CD4-positive, alpha-beta T cell treated with Interleukin-4 for 1 hour (primary cell): ENCODE measurements at regions not wholly inside any gene's neighbourhood (a gene's known extent, or its start where the extent isn't known, plus 50 kb on each side); places are given as distances from the start of the nearest gene placed in this dataset.
A peak's percentile ranks its signal among the peaks of the same experiment; 100 is the strongest.
"Not testable (repeated sequence)": the region's sequence is repeated elsewhere in the genome, so short reads cannot be mapped to it uniquely, and the experiment has no call there.

ENCODE experiments used
- DNase-seq, 2 donors: peaks; one replicate each; pipeline ENCODE4 v3.0.0-alpha.2; 2020 to 2022

GRCh38 chr10:38364073-38364472, 269.9 kb downstream of the ZNF37A start:
- not testable (repeated sequence) for DNase-seq

GRCh38 chr10:38365917-38366316, 271.8 kb downstream of the ZNF37A start:
- peak; percentile 22 to 38 for DNase-seq

DNA sequence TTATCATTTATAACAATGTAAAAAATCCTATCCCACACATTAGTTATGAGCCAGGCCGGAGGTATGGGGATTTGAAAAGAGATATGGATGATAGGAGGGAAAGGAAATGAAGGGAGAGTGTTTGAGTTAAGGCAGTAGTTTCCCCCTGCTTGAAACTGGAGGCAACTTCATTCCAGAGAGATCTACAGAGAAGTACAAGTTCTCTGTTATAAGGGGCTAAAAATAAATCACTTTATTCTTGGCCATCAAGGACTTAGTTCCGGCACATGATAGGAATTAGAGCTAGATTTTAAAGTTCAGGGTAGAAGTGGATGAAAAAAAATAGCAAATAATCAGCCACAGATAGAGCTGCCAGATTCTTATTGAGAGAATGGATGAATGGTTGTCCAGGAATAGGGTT, 289.7 kb downstream of the ZNF37A start:
- not testable (repeated sequence) for DNase-seq

DNA sequence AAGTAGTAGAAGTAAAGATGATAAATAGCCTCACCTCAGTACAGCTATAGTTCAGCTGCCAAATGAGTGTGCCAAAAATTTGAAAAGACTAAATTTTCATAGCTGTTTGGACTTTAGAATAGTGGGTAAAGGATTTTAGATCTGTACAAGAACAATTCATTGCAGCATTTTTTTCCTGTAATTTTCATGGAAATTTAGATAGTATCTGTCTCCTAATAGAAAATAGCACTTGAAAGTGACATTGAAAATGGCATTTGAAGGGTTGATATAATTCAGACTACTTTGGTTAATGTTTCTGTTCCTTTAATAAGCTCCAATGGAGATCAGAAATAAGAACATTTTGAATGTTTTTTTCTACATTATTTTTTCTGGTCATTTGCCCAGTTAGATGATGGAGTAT, 292.7 kb downstream of the ZNF37A start:
- DNase-seq = not testable (repeated sequence)

- peak in 1 of 2 donors; percentile 69 for DNase-seq
These were observed 296.6 kb downstream of the ZNF37A start for GRCh38 chr10:38390725-38391124.

DNA sequence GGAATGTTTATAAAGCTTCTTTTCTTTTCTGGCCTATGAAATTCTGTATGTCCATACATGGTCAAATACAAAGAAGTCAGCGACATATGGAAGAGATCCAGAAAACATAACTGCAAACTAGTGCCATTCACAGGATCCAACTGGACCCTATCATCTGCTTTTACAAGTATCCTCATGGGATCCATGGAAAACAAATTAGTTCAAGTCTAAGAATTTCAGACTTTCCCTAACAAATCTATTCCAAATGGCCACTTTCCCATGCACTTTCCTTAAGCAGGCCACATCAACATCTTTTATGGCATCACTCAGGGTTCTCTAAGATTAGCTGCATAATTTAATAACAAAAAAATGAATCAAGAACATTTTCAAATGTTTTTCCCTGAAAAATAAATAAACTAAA, 301.3 kb downstream of the ZNF37A start:
- DNase-seq = not testable (repeated sequence)

GRCh38 chr10:38396178-38396954, 302.2 kb downstream of the ZNF37A start:
- DNase-seq = not testable (repeated sequence)

DNA sequence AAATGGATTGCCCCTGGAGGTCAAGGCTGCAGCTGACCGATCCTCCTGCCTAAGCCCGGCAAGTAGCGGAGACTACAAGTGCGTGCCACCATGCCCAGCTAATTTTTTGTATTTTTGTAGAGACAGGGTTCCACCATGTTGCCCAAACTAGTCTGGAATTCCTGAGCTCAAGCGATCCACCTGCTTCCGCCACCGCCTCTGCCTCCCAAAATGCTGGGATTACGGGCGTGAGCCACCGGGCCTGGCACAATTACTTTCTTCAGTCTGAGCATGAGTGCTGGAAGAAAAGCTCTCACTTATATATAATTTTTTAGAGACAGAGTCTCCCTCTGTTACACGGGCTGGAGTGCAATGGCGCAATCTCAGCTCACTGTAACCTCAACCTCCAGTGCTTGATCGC, 307.4 kb downstream of the ZNF37A start:
- DNase-seq = not testable (repeated sequence)

DNA sequence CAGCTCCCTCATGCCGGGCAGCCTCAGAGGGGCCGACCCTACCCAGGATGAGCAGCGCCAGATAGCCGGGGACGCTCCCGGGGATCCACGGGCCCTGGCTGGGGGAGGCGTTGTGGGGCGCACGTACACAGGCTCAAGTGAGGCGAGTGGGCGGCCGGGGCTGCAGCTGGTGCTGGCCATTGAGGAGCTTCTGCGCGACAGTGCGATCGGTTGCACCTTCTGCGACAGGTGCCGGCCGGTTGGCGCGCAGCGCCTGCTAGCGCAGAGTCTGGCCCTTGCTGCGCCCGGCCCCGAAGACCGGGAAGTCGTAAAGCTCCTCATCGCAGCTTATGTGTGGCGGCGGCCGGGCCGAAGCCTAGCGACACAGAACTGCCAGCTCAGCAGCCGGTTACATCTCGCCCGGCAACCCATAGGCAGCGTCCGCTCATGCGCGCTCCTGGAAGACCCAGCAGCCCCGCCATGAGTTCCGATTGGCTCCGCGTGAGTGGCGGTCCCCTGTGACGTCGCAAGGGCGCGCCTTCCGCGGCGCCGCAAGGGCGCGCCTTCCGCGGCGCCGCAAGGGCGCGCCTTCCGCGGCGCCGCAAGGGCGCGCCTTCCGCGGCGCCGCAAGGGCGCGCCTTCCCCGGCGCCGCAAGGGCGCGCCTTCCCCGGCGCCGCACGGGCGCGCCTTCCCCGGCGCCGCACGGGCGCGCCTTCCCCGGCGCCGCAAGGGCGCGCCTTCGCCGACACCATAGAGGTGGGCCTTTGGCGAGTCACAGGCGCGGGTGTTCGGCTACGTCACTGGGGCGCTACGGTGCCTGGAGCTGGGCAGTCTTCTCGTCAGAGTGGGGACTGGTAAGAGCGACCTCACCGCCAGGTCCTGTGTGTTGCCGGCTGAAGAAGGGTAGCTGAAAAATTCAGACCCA, 308.6 kb downstream of the ZNF37A start:
- peak; percentile 96 to 97 for DNase-seq

DNA sequence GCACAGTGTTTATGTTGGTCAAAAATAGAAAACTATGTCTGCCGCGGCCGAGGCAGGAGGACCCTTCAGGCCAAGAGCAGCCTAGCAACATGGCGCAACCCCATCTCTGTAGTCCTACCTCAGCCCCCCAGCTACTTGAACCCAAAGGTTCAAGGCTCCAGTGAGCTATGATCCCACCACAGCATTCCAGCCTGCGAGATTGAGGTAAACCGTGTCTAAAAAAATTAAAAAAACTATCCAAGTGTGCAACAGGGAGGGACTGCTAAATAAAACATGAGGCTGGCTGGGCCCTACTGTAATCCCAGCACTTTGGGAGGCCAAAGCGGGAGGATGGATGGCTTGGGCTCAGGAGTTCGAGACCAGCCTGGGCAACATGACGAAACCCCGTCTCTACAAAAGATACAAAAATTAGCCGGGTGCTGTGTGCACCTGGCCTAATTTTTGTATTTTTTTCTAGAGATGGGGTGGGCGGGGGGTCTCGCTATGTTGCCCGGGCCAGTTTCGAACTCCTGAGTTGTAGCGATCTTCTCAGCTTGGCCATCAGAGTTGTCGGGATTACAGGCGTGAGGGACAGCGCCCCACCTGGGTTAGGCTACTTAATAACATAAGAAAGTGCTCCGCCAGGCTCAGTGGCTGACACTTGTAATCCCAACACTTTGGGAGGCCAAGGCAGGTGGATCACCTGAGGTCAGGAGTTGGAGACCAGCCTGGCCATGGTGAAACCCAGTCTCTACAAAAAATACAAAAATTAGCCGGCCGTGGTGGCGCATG, 309.4 kb downstream of the ZNF37A start:
- not testable (repeated sequence) for DNase-seq

GRCh38 chr10:38423634-38424033, 329.5 kb downstream of the ZNF37A start:
- not testable (repeated sequence) for DNase-seq

GRCh38 chr10:38430242-38430641, 336.1 kb downstream of the ZNF37A start:
- DNase-seq = not testable (repeated sequence)

DNA sequence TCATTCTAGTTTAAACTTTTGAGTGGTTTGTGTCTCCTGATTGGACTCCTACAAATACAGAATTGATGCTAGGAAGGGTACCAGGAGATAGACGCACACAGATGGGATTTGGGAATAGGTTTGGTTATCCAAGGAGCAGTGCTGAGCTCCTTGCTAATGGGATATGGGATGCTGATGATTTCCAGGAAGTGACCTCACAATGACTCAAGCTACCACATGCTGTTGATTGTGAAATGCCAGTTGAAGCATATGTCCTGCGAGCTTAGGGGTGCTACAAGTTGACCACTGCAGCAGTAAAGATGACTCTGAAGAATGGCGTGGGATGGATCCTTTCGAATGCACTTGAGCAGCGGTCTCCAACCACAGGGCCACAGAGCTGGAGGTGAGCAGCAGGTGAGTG, 343.2 kb downstream of the ZNF37A start:
- DNase-seq = not testable (repeated sequence)

DNA sequence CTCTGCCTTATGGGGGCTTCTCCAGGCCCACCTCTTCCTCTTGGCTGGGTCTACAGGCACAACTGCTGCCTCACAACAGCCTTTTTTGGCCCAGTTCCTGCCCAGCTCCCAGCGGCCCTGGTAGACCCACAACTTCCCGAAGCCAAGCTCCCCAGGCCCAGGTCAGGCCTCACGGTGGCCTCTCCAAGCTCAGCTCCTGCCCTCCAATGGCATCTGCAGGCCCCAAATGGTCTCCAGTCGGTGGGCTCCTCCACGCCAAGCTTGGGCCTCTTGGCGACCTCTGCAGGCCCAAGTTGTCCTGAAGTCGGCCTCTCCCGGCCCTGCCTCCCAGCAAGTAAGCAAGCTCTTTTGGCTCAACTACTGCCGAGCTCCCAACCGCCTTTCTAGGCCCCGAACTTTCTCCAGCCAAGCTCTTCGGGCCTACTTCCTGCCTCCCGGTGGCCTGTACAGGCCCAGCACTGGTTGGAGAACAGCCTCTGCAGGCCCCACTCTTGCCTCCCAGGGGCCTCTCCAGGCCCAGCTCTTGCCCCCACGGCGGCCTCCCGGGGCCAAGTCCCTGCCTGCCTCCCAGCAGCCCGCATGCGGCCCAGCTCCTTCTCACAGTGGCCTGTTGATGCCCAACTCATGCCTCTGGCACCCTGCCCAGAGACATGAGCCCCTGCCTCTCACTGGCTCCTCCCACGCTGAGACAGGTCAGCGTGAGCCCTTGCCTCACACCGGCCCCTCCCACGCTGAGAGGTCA, 354.6 kb downstream of the ZNF37A start:
- DNase-seq = not testable (repeated sequence)

DNA sequence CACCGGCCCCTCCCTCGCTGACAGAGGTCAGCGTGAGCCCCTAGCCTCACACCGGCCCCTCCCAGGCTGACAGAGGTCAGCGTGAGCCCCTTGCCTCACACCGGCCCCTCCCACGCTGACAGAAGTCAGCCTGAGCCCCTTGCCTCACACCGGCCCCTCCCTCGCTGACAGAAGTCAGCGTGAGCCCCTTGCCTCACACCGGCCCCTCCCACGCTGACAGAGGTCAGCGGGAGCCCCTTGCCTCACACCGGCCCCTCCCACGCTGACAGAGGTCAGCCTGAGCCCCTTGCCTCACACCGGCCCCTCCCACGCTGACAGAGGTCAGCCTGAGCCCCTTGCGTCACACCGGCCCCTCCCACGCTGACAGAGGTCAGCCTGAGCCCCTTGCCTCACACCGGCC, 355.5 kb downstream of the ZNF37A start:
- not testable (repeated sequence) for DNase-seq

DNA sequence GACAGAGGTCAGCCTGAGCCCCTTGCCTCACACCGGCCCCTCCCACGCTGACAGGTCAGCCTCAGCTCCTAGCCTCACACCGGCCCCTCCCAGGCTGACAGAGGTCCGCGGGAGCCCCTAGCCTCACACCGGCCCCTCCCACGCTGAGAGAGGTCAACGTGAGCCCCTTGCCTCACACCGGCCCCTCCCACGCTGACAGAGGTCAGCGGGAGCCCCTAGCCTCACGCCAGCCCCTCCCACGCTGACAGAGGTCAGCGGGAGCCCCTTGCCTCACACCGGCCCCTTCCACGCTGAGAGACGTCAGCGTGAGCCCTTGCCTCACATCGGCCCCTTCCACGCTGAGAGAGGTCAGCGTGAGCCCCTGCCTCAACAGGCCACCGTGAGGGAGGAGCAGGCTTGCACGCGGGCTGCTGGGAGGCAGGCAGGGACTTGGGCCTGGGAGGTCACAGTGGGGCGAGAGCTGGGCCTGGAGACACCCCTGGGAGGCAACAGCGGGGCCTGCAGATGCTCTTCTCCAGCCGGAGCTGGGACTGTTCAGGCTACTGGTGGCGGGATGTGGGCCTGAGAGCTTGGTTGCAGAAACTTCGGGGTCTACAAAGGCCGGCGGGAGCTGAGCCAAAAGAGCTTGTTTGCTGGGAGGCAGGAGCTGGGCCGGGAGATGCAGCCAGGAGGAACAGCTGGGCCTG, 356.4 kb downstream of the ZNF37A start:
- DNase-seq = not testable (repeated sequence)

GRCh38 chr10:38451306-38451967, 357.3 kb downstream of the ZNF37A start:
- not testable (repeated sequence) for DNase-seq
